ENCODE measurements at regions not wholly inside any gene's neighbourhood (a gene's known extent, or its start where the extent isn't known, plus 50 kb on each side); places are given as distances from the start of the nearest gene placed in this dataset.
"Not testable (repeated sequence)": the region's sequence is repeated elsewhere in the genome, so short reads cannot be mapped to it uniquely, and the experiment has no call there.

GRCh38 chr21:15644489-15644888 lies 85.3 kb upstream of the USP25 start:
- in situ Hi-C loops (cut with MboI; ENCODE audit: low sequenced_read_pairs): no loop called here

GRCh38 chr21:15645830-15646229 lies 84.0 kb upstream of the USP25 start:
- in situ Hi-C loops (cut with MboI; ENCODE audit: low sequenced_read_pairs): no loop called here

GRCh38 chr21:15650735-15651134 lies 79.0 kb upstream of the USP25 start:
- in situ Hi-C loops (cut with MboI; ENCODE audit: low sequenced_read_pairs): no loop called here

GRCh38 chr21:15651172-15651571 lies 78.6 kb upstream of the USP25 start:
- in situ Hi-C loops (cut with MboI; ENCODE audit: low sequenced_read_pairs): no loop called here

GRCh38 chr21:15653710-15654109 lies 76.1 kb upstream of the USP25 start:
- in situ Hi-C loops (cut with MboI; ENCODE audit: low sequenced_read_pairs): no loop called here

- in situ Hi-C loops (cut with MboI; ENCODE audit: low sequenced_read_pairs): no loop called here
These were observed 75.6 kb upstream of the USP25 start for GRCh38 chr21:15654171-15654570.

- in situ Hi-C loops (cut with MboI; ENCODE audit: low sequenced_read_pairs): no loop called here
These were observed 69.9 kb upstream of the USP25 start for GRCh38 chr21:15659753-15660422.

GRCh38 chr21:15660423-15660804 lies 69.4 kb upstream of the USP25 start:
- in situ Hi-C loops (cut with MboI; ENCODE audit: low sequenced_read_pairs): no loop called here

GRCh38 chr21:15667010-15667409 lies 62.8 kb upstream of the USP25 start:
- in situ Hi-C loops (cut with MboI; ENCODE audit: low sequenced_read_pairs): no loop called here

GRCh38 chr21:15667819-15668218 lies 62.0 kb upstream of the USP25 start:
- in situ Hi-C loops (cut with MboI; ENCODE audit: low sequenced_read_pairs): no loop called here

- in situ Hi-C loops (cut with MboI; ENCODE audit: low sequenced_read_pairs): no loop called here
These were observed 60.5 kb upstream of the USP25 start for GRCh38 chr21:15669247-15669646.

- in situ Hi-C loops (cut with MboI; ENCODE audit: low sequenced_read_pairs): no loop called here
These were observed 58.6 kb upstream of the USP25 start for GRCh38 chr21:15671188-15671587.

GRCh38 chr21:15672578-15672977 lies 57.2 kb upstream of the USP25 start:
- in situ Hi-C loops (cut with MboI; ENCODE audit: low sequenced_read_pairs): not testable (repeated sequence)

- in situ Hi-C loops (cut with MboI; ENCODE audit: low sequenced_read_pairs): no loop called here
These were observed 52.8 kb upstream of the USP25 start for GRCh38 chr21:15676935-15677334.

- in situ Hi-C loops (cut with MboI; ENCODE audit: low sequenced_read_pairs): no loop called here
These were observed 50.2 kb upstream of the USP25 start for GRCh38 chr21:15679630-15680029.

Measured in HL-60/S4 treated with retinoic acid at 250 ng/mL for 4 days and 3 days (cell line).